ENCODE measurements at regions not wholly inside any gene's neighbourhood (a gene's known extent, or its start where the extent isn't known, plus 50 kb on each side); places are given as distances from the start of the nearest gene placed in this dataset.
"Not testable (repeated sequence)": the region's sequence is repeated elsewhere in the genome, so short reads cannot be mapped to it uniquely, and the experiment has no call there.

GRCh38 chr12:131632652-131633023, 78.3 kb upstream of the SFSWAP start:
- not testable (repeated sequence) for DNase-seq (ENCODE audit: low read depth)

- DNase-seq (ENCODE audit: low read depth), result not testable (repeated sequence)
Measured at GRCh38 chr12:131633610-131634009, 77.3 kb upstream of the SFSWAP start.

GRCh38 chr12:131634037-131634436, 76.9 kb upstream of the SFSWAP start:
- DNase-seq (ENCODE audit: low read depth), result no peak

- not testable (repeated sequence) for DNase-seq (ENCODE audit: low read depth)
Measured at GRCh38 chr12:131635012-131635411, 75.9 kb upstream of the SFSWAP start.

GRCh38 chr12:131635491-131636122, 75.3 kb upstream of the SFSWAP start:
- no peak for DNase-seq (ENCODE audit: low read depth)

GRCh38 chr12:131636266-131636665, 74.6 kb upstream of the SFSWAP start:
- no peak for DNase-seq (ENCODE audit: low read depth)

GRCh38 chr12:131636940-131637750, 73.7 kb upstream of the SFSWAP start:
- no peak for DNase-seq (ENCODE audit: low read depth)

GRCh38 chr12:131637986-131638385, 72.9 kb upstream of the SFSWAP start:
- DNase-seq (ENCODE audit: low read depth), result no peak

GRCh38 chr12:131639270-131639940, 71.5 kb upstream of the SFSWAP start:
- DNase-seq (ENCODE audit: low read depth), result no peak

GRCh38 chr12:131640525-131640924, 70.4 kb upstream of the SFSWAP start:
- no peak for DNase-seq (ENCODE audit: low read depth)

GRCh38 chr12:131641315-131641714, 69.6 kb upstream of the SFSWAP start:
- DNase-seq (ENCODE audit: low read depth), result no peak

GRCh38 chr12:131642101-131642540, 68.8 kb upstream of the SFSWAP start:
- DNase-seq (ENCODE audit: low read depth), result no peak

- no peak for DNase-seq (ENCODE audit: low read depth)
Measured at GRCh38 chr12:131642771-131643170, 68.1 kb upstream of the SFSWAP start.

- no peak for DNase-seq (ENCODE audit: low read depth)
Measured at GRCh38 chr12:131643631-131644452, 67.0 kb upstream of the SFSWAP start.

GRCh38 chr12:131644481-131644880, 66.4 kb upstream of the SFSWAP start:
- no peak for DNase-seq (ENCODE audit: low read depth)

GRCh38 chr12:131644917-131645316, 66.0 kb upstream of the SFSWAP start:
- DNase-seq (ENCODE audit: low read depth), result not testable (repeated sequence)

GRCh38 chr12:131645557-131645956, 65.3 kb upstream of the SFSWAP start:
- not testable (repeated sequence) for DNase-seq (ENCODE audit: low read depth)

GRCh38 chr12:131646444-131646843, 64.4 kb upstream of the SFSWAP start:
- not testable (repeated sequence) for DNase-seq (ENCODE audit: low read depth)

- DNase-seq (ENCODE audit: low read depth), result no peak
Measured at GRCh38 chr12:131647667-131648066, 63.2 kb upstream of the SFSWAP start.

- DNase-seq (ENCODE audit: low read depth), result not testable (repeated sequence)
Measured at GRCh38 chr12:131655469-131656174, 55.3 kb upstream of the SFSWAP start.

- DNase-seq (ENCODE audit: low read depth), result not testable (repeated sequence)
Measured at GRCh38 chr12:131656796-131657195, 54.1 kb upstream of the SFSWAP start.
